ENCODE measurements at regions not wholly inside any gene's neighbourhood (a gene's known extent, or its start where the extent isn't known, plus 50 kb on each side); places are given as distances from the start of the nearest gene placed in this dataset.

DNA sequence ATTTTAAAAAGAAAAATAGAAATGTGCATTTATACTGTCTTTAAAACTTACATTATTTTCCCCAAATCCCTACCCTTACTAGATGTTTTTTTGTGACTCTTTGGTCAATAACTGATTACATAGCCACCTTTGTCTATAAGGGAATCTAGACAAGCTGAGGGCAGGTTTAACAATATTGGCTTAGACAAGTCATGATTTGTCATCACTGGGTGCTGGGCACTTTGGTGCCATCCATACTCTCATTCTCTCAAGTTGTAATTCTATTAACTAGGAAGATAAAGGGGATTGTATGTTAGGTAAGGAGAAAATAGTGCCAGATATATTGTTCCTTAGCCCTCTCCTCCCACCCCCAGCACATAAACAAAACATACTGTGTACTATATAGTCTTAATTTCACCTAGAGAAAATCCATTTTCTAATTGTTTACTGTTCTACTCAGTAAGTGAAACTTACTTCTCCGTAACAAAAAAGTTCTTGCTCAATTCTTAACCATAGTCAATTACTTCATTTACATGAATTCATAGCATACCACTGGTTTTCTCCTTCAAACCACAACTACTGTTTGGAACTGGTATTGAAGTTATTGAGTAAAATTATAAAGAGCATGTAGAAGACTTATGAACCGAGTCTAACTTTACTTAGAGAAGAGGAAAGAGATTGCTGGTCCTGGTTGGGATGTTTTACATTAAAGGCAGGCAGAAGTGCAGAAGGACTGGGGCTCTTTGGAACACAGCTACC, 877.1 kb downstream of the PDCD6IP start:
- FAIRE-seq = no peak
- dilution Hi-C loops (cut with MboI; ENCODE audit: extremely low pct_ligation_motif_present, low sequenced_read_pairs) = no loop called here

More for the DNA sequence above, 877.1 kb downstream of the PDCD6IP start:
- DNase-seq (ENCODE audit: low read depth, low spot score) = no peak
- H3K36me3 ChIP-seq (ENCODE audit: control insufficient read depth in 2 of 2, extremely low read depth in 1 of 2, insufficient read depth in 2 of 2, low read length in 2 of 2) = no peaks in the 10 kb centered on the region
- ChIA-PET POLR2A (no interaction called here), CTCF (interaction anchor here (2.2 kb wide), 1 partner anchor 8 kb away, joined by 10 read pairs; no protein-coding TSS in a partner anchor)
- H3K79me2 ChIP-seq (ENCODE audit: control insufficient read depth, insufficient read depth, low read length) = no peaks in the 10 kb centered on the region
- H3K27ac ChIP-seq (ENCODE audit: insufficient read depth, low read depth, low read length) = no peak overlapping the region
- no peak overlapping the region for H3K4me2 ChIP-seq (ENCODE audit: insufficient read depth, low read length)
- no peak overlapping the region for H3K9ac ChIP-seq (replicated peaks; ENCODE audit: extremely low read depth, insufficient read depth, low read length)
- intact Hi-C loops (cut with micrococcal nuclease) = no loop called here
- no peaks in the 10 kb centered on the region for H3K27me3 ChIP-seq (ENCODE audit: control insufficient read depth in 2 of 2, insufficient read depth in 2 of 2, low read length in 2 of 2)
- BruUV-seq (replicated peaks) = no TSS peak
- no peaks in the 10 kb centered on the region for H3K9me1 ChIP-seq (replicated peaks; ENCODE audit: control insufficient read depth, extremely low read depth, insufficient read depth, low read length)
- no peak overlapping the region for H3K4me3 ChIP-seq (replicated peaks in 1 of 3; ENCODE audit: insufficient read depth in 1 of 3, low read depth in 1 of 3, low read length in 3 of 3)
- no peaks in the 10 kb centered on the region for H4K20me1 ChIP-seq (replicated peaks; ENCODE audit: control insufficient read depth, extremely low read depth, insufficient read depth, low read length)
- H2AFZ ChIP-seq (ENCODE audit: low read depth, low read length) = no peak overlapping the region
- TF ChIP-seq POLR2AphosphoS5 (IDR thresholded peaks at IDR 0.05; ENCODE audit: insufficient read depth, low read depth, low read length) (no peak), JUN (IDR thresholded peaks at IDR 0.05; ENCODE audit: borderline replicate concordance, insufficient read depth, insufficient read length, low read depth) (no peak), POLR2A (IDR thresholded peaks at IDR 0.05; ENCODE audit: low read depth, low read length) (no peak), GATA2 (IDR thresholded peaks at IDR 0.05; ENCODE audit: insufficient read depth, insufficient read length, low read depth, low read length) (no peak), MYC (IDR thresholded peaks at IDR 0.05; ENCODE audit: low read depth, low read length) (no peak), EZH2 (IDR thresholded peaks at IDR 0.05; ENCODE audit: borderline replicate concordance, low read depth, low read length, severe bottlenecking) (no peak), FOS (IDR thresholded peaks at IDR 0.05; ENCODE audit: borderline replicate concordance, insufficient read depth, low read length) (no peak)
- TF ChIP-seq, protein P1, sequence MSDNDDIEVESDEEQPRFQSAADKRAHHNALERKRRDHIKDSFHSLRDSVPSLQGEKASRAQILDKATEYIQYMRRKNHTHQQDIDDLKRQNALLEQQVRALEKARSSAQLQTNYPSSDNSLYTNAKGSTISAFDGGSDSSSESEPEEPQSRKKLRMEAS (IDR thresholded peaks at IDR 0.05; ENCODE audit: insufficient read depth, insufficient read length) = no peak
- TF ChIP-seq, protein P2, sequence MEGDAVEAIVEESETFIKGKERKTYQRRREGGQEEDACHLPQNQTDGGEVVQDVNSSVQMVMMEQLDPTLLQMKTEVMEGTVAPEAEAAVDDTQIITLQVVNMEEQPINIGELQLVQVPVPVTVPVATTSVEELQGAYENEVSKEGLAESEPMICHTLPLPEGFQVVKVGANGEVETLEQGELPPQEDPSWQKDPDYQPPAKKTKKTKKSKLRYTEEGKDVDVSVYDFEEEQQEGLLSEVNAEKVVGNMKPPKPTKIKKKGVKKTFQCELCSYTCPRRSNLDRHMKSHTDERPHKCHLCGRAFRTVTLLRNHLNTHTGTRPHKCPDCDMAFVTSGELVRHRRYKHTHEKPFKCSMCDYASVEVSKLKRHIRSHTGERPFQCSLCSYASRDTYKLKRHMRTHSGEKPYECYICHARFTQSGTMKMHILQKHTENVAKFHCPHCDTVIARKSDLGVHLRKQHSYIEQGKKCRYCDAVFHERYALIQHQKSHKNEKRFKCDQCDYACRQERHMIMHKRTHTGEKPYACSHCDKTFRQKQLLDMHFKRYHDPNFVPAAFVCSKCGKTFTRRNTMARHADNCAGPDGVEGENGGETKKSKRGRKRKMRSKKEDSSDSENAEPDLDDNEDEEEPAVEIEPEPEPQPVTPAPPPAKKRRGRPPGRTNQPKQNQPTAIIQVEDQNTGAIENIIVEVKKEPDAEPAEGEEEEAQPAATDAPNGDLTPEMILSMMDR (IDR thresholded peaks at IDR 0.05; ENCODE audit: extremely low read depth in 1 of 2, insufficient read depth in 1 of 2, low read depth in 1 of 2, low read length in 2 of 2) = no peak
- H3K4me1 ChIP-seq (ENCODE audit: control insufficient read depth, extremely low read depth, insufficient read depth, low read length) = no peaks in the 10 kb centered on the region
- H3K9me3 ChIP-seq (replicated peaks; ENCODE audit: control insufficient read depth, insufficient read depth, low read length) = no peaks in the 10 kb centered on the region

Measured in endothelial cell of umbilical vein (primary cell).